Body of pancreas (tissue), 4 donors: ENCODE measurements at regions not wholly inside any gene's neighbourhood (a gene's known extent, or its start where the extent isn't known, plus 50 kb on each side); places are given as distances from the start of the nearest gene placed in this dataset.

Experiments
- CTCF ChIP-seq, 7 experiments: fragments of 450-650 bp in 4 of 7; fragments of 200-600 bp in 3 of 7; sonication (generic) in 3 of 7; IDR thresholded peaks; one replicate each; pipeline ENCODE4 v1.5.1; 2016 to 2019; ENCODE audit warnings: antibody characterized with exemption in 7 of 7
- POLR2A ChIP-seq, 3 donors: fragments of 450-650 bp; IDR thresholded peaks; one replicate each; pipeline ENCODE4 v1.6.1; 2016; ENCODE audit warnings: antibody characterized with exemption in 3 of 3, mild to moderate bottlenecking in 2 of 3

GRCh38 chr2:146119586-146119985, 1599.7 kb upstream of the ZEB2 start:
- TF ChIP-seq CTCF (IDR thresholded peaks at IDR 0.05) (no peak), POLR2A (IDR thresholded peaks at IDR 0.05) (no peak)
